OCI-LY1 (cell line): ENCODE measurements at regions not wholly inside any gene's neighbourhood (a gene's known extent, or its start where the extent isn't known, plus 50 kb on each side); places are given as distances from the start of the nearest gene placed in this dataset.
"Not testable (repeated sequence)": the region's sequence is repeated elsewhere in the genome, so short reads cannot be mapped to it uniquely, and the experiment has no call there.

Experiments
- H2AFZ ChIP-seq: fragments of 200-600 bp; sonication (generic), shearing (Covaris generic); 2 replicates; pipeline ENCODE4 v1.6.0; 2014; ENCODE audit warnings: antibody characterized with exemption, mild to moderate bottlenecking, low read length
- H3F3A ChIP-seq: fragments of 200-600 bp; sonication (generic), shearing (Covaris generic); 2 replicates; pipeline ENCODE4 v1.6.0; 2014; ENCODE audit warnings: mild to moderate bottlenecking, antibody characterized with exemption, low read length, moderate library complexity; ENCODE audit not compliant: insufficient read depth
- H3K27ac ChIP-seq: fragments of 200-600 bp; sonication (generic); 2 replicates; pipeline ENCODE4 v1.5.1; 2014; ENCODE audit warnings: low read length, mixed run types, mild to moderate bottlenecking, low read depth; ENCODE audit not compliant: poor library complexity, severe bottlenecking
- H3K27me3 ChIP-seq: fragments of 200-600 bp; sonication (generic); 2 replicates; pipeline ENCODE4 v1.6.0; 2014; ENCODE audit warnings: antibody characterized with exemption, mild to moderate bottlenecking, low read length, moderate library complexity; ENCODE audit not compliant: insufficient read depth
- H3K36me3 ChIP-seq: fragments of 200-600 bp; sonication (generic); 2 replicates; pipeline ENCODE4 v1.6.1; 2014; ENCODE audit warnings: mild to moderate bottlenecking, antibody characterized with exemption, low read length, moderate library complexity, mixed read lengths; ENCODE audit not compliant: insufficient read depth
- H3K4me1 ChIP-seq: fragments of 200-600 bp; sonication (generic); 2 replicates; pipeline ENCODE4 v1.5.1; 2014; ENCODE audit warnings: mild to moderate bottlenecking, low read length, moderate library complexity; ENCODE audit not compliant: insufficient read depth, severe bottlenecking
- H3K4me2 ChIP-seq: fragments of 200-600 bp; sonication (generic), shearing (Covaris generic); 2 replicates; pipeline ENCODE4 v1.6.1; 2014; ENCODE audit warnings: low read length
- H3K4me3 ChIP-seq: fragments of 200-600 bp; sonication (generic); 2 replicates; pipeline ENCODE4 v1.5.1; 2014; ENCODE audit warnings: low read length, low read depth, mild to moderate bottlenecking, mixed read lengths; ENCODE audit not compliant: poor library complexity, severe bottlenecking
- H3K79me2 ChIP-seq: fragments of 200-600 bp; shearing (Covaris generic); 2 replicates; pipeline ENCODE4 v1.6.1; 2016; ENCODE audit warnings: mixed run types, low read length, mixed read lengths; ENCODE audit not compliant: insufficient read depth
- H3K9ac ChIP-seq: fragments of 200-600 bp; sonication (generic), shearing (Covaris generic); 2 replicates; pipeline ENCODE4 v1.6.1; 2014; ENCODE audit warnings: mild to moderate bottlenecking, low read length, mixed read lengths
- H3K9me2 ChIP-seq: fragments of 200-600 bp; sonication (generic), shearing (Covaris generic); 2 replicates; pipeline ENCODE4 v1.6.1; 2014; ENCODE audit warnings: low read depth, mild to moderate bottlenecking, low read length, mixed read lengths
- H3K9me3 ChIP-seq: fragments of 200-600 bp; shearing (Covaris generic); 2 replicates; pipeline ENCODE4 v1.6.1; 2014; ENCODE audit warnings: low read length, mixed read lengths
- H4K20me1 ChIP-seq: fragments of 200-600 bp; sonication (generic), shearing (Covaris generic); 2 replicates; pipeline ENCODE4 v1.6.0; 2016; ENCODE audit warnings: mild to moderate bottlenecking, low read length; ENCODE audit not compliant: insufficient read depth
- CTCF ChIP-seq: fragments of 200-600 bp; sonication (generic), shearing (Covaris generic); IDR thresholded peaks from 2 replicates; pipeline ENCODE4 v1.5.1; 2017; ENCODE audit warnings: mild to moderate bottlenecking, antibody characterized with exemption, low read length, moderate library complexity, mixed read lengths
- EZH2 ChIP-seq: fragments of 200-600 bp; sonication (generic), shearing (Covaris generic); IDR thresholded peaks from 2 replicates; pipeline ENCODE4 v1.8.0; 2017; ENCODE audit warnings: borderline replicate concordance, mixed run types, mild to moderate bottlenecking, antibody characterized with exemption, low read length, moderate library complexity, mixed read lengths

DNA sequence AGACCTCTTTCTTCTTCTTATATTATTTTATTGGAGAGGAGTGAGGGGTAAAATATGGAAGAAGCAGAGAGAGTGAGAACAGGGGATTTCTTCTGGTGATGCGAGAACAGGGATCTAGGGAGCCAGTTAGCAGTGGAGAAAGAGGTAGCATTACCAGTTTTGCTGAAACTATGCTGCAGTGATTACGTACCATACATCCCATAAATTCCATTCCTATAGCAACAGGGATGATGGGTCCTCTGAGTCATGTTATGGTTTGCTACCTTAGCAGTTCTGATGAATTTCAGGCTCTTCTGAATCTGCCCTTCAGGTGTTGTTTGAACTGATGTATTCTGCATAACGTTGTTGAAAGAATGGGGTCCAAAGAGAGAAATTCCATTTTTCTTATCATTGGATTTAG, 625.4 kb upstream of the LRFN5 start:
- no peaks in the 10 kb centered on the region for H3K9me3 ChIP-seq
- no peak overlapping the region for H3K4me3 ChIP-seq
- H3F3A ChIP-seq: no peaks in the 10 kb centered on the region
- no peaks in the 10 kb centered on the region for H4K20me1 ChIP-seq
- H3K4me2 ChIP-seq: no peak overlapping the region
- no peaks in the 10 kb centered on the region for H3K9me2 ChIP-seq
- no peaks in the 10 kb centered on the region for H3K27me3 ChIP-seq
- H3K27ac ChIP-seq: no peak overlapping the region
- H3K79me2 ChIP-seq: no peaks in the 10 kb centered on the region
- TF ChIP-seq CTCF (no peak), EZH2 (no peak)
- no peak overlapping the region for H3K9ac ChIP-seq
- H3K4me1 ChIP-seq: no peaks in the 10 kb centered on the region
- H3K36me3 ChIP-seq: no peaks in the 10 kb centered on the region
- no peak overlapping the region for H2AFZ ChIP-seq

DNA sequence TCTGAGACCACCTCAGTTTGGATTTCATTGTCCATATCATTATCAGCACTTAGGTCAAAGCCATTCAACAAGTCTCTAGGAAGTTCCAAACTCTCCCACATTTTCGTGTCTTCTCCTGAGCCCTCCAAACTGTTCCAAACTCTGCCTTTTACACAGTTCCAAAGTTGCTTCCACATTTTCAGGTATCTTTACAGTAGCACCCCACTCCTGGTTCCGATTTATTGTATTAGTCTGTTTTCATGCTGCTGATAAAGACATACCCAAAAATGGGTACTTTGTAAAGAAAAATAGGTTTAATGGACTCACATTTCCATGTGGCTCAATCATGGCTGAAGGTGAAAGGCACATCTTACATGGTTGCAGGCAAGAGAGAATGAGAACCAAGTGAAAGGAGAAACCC, 646.4 kb upstream of the LRFN5 start:
- not testable (repeated sequence) for H3K79me2 ChIP-seq, H3K9me3 ChIP-seq, H3K27me3 ChIP-seq, H3K9me2 ChIP-seq, H3K4me3 ChIP-seq, H4K20me1 ChIP-seq, H3K36me3 ChIP-seq, H3K27ac ChIP-seq, H2AFZ ChIP-seq, H3K4me2 ChIP-seq, H3K4me1 ChIP-seq, H3F3A ChIP-seq, H3K9ac ChIP-seq

GRCh38 chr14:40955131-40955505, 651.6 kb upstream of the LRFN5 start:
- Histone ChIP-seq H3K9ac (no peak overlapping the region), H3K4me3 (no peak overlapping the region), H3F3A (no peaks in the 10 kb centered on the region), H3K9me3 (no peaks in the 10 kb centered on the region), H3K36me3 (no peaks in the 10 kb centered on the region), H2AFZ (no peak overlapping the region), H3K4me1 (no peaks in the 10 kb centered on the region), H3K9me2 (no peaks in the 10 kb centered on the region), H4K20me1 (no peaks in the 10 kb centered on the region), H3K79me2 (no peaks in the 10 kb centered on the region), H3K27ac (no peak overlapping the region), H3K4me2 (no peak overlapping the region), H3K27me3 (no peaks in the 10 kb centered on the region)
- TF ChIP-seq EZH2 (no peak), CTCF (no peak)

- H3K4me2 ChIP-seq, H3K9ac ChIP-seq: not testable (repeated sequence)
Measured at GRCh38 chr14:40954448-40955130, 652.1 kb upstream of the LRFN5 start.

More at GRCh38 chr14:40954448-40955130, 652.1 kb upstream of the LRFN5 start:
- H3F3A ChIP-seq, H4K20me1 ChIP-seq, H3K9me3 ChIP-seq, H3K4me1 ChIP-seq, H3K79me2 ChIP-seq, H2AFZ ChIP-seq, H3K9me2 ChIP-seq, H3K4me3 ChIP-seq, H3K27ac ChIP-seq, H3K27me3 ChIP-seq, H3K36me3 ChIP-seq: not testable (repeated sequence)
